Large intestine (tissue), 3 donors: ENCODE measurements at regions not wholly inside any gene's neighbourhood (a gene's known extent, or its start where the extent isn't known, plus 50 kb on each side); places are given as distances from the start of the nearest gene placed in this dataset.
"Not testable (repeated sequence)": the region's sequence is repeated elsewhere in the genome, so short reads cannot be mapped to it uniquely, and the experiment has no call there.

Source experiments
- DNase-seq, 2 donors: peaks; one replicate each; pipeline versions ENCODE4 v3.0.0 to v3.0.0-alpha.2; 2013
- H3K27ac ChIP-seq: one replicate; pipeline ENCODE4 v1.5.1; 2013; ENCODE audit warnings: low read length
- H3K27me3 ChIP-seq: 2 replicates; pipeline ENCODE4 v1.6.1; 2013; ENCODE audit warnings: low read length; ENCODE audit not compliant: control insufficient read depth, insufficient read depth
- H3K36me3 ChIP-seq: 2 replicates; pipeline ENCODE4 v1.6.1; 2013; ENCODE audit warnings: low read length; ENCODE audit not compliant: control insufficient read depth, insufficient read depth
- H3K4me1 ChIP-seq: one replicate; pipeline ENCODE4 v1.6.1; 2013; ENCODE audit warnings: low read length; ENCODE audit not compliant: control insufficient read depth, insufficient read depth
- H3K4me3 ChIP-seq: one replicate; pipeline ENCODE4 v1.5.1; 2013; ENCODE audit warnings: low read length
- H3K9me3 ChIP-seq: one replicate; pipeline ENCODE4 v1.6.1; 2013; ENCODE audit warnings: mild to moderate bottlenecking, low read depth, low read length, moderate library complexity; ENCODE audit not compliant: control insufficient read depth
- WGBS: methylation state at CpG from one replicate; pipeline ENCODE4 v1.1.5; 2013; ENCODE audit warnings: low lambda C conversion rate; ENCODE audit not compliant: insufficient coverage; 5-methylcytosine and 5-hydroxymethylcytosine counted together

DNA sequence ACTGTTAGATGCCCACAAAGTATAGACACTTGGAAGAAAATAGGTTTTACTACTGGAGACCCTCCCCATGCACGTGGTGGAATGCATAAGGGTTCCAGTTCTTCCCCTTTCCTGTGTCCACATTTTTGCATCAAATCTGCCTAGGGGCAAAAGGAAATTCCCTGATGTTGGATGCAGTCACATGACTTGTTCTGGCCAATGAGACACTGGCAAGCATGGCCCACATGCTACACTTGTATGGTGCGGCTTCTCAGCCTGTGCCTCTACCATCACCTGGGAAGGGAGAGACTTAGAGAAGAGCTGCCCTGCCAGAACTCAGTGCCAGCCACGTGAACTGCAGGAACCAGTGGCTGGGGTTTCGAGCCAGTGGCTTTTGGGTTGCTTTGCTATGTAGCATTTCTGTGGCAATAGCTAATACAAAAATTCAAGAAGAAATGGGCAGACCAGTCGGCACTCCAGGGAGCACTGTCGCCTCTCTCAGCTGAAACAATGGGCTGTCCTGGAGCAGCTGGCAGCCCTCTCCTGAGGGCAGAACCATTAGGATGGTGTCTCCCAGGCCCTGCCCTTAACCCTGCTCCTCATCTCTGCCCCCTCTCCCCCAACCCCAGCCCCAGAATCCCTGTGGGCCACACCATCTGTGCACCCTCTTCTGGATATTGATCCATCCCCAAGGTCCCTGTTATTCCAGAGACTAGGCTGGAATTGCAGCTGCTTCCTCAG lies 634.0 kb downstream of the UQCRFS1 start:
- no peaks in the 10 kb centered on the region for H3K9me3 ChIP-seq
- no peak overlapping the region for H3K4me3 ChIP-seq
- no peak overlapping the region for H3K27ac ChIP-seq
- no peaks in the 10 kb centered on the region for H3K4me1 ChIP-seq
- DNase-seq: no peak
- WGBS: no CpG with 5 or more reads among the region's 6 CpGs
- H3K27me3 ChIP-seq: no peaks in the 10 kb centered on the region
- H3K36me3 ChIP-seq: no peaks in the 10 kb centered on the region

DNA sequence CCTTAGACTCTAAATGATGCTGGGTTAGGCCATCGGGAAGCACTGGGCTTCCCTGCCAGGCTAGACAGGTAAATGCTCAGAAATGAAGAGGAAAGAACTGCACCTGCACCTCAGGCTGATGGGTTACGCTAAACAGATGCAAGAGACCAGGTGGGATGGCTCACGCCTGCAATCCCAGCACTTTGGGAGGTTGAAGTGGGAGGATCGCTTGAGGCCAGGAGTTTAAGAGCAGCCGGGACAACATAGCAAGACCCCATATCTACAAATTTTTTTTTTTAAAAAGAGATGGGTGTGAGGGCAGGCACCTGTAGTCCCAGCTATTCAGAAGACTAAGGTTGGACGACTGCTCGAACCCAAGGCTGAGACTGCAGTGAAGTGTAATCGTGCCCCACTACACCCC lies 634.7 kb downstream of the UQCRFS1 start:
- no CpG with 5 or more reads among the region's 8 CpGs for WGBS
- H3K4me1 ChIP-seq: no peaks in the 10 kb centered on the region
- no peaks in the 10 kb centered on the region for H3K9me3 ChIP-seq
- H3K36me3 ChIP-seq: no peaks in the 10 kb centered on the region
- H3K27ac ChIP-seq: no peak overlapping the region
- no peak for DNase-seq
- H3K27me3 ChIP-seq: no peaks in the 10 kb centered on the region
- no peak overlapping the region for H3K4me3 ChIP-seq

DNA sequence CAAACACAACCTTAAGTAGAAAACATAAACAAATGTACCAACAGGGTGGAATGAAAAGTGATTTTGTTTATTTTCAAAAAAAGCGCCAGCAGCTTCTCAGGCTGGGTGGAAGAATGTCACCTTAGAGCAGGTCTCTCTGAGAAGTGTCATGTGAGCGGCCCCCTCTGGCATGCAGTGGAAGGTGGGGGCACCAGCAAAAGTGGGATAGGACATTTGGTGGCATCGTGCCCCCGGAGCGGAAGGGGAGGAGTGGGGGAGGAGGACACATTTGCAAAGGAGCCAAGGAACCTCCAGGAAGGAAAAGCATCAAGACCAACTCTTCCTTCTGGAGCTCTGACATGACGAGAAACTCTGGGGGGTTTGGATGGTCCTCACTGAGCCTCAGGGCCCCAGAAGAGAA lies 635.3 kb downstream of the UQCRFS1 start:
- Histone ChIP-seq H3K27ac (no peak overlapping the region), H3K36me3 (no peaks in the 10 kb centered on the region), H3K4me3 (no peak overlapping the region), H3K9me3 (no peaks in the 10 kb centered on the region), H3K4me1 (no peaks in the 10 kb centered on the region), H3K27me3 (no peaks in the 10 kb centered on the region)
- DNase-seq: no peak
- WGBS: no CpG with 5 or more reads among the region's 6 CpGs

DNA sequence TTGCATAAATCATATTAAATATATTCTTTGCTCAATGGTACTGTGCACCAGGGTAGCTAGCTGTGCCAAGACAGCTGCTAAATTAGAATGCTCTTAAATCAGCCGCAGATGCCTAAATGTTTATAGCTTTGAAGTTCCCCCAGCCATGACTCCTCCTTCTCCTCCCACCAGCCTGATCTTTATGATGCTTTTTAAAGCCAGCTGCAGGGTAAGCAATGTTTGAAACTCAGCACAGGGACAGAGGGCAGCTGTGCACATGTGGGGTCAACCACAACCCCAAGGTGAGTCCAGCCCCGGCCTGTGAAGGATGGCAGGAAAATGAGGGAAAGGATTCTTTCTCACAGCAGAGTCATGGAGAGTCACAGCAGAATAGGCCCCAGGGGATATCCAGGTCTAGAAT lies 635.7 kb downstream of the UQCRFS1 start:
- Histone ChIP-seq H3K27me3 (no peaks in the 10 kb centered on the region), H3K4me1 (no peaks in the 10 kb centered on the region), H3K9me3 (no peaks in the 10 kb centered on the region), H3K27ac (no peak overlapping the region), H3K36me3 (no peaks in the 10 kb centered on the region), H3K4me3 (no peak overlapping the region)
- DNase-seq: no peak
- WGBS: no CpG with 5 or more reads among the region's 2 CpGs

DNA sequence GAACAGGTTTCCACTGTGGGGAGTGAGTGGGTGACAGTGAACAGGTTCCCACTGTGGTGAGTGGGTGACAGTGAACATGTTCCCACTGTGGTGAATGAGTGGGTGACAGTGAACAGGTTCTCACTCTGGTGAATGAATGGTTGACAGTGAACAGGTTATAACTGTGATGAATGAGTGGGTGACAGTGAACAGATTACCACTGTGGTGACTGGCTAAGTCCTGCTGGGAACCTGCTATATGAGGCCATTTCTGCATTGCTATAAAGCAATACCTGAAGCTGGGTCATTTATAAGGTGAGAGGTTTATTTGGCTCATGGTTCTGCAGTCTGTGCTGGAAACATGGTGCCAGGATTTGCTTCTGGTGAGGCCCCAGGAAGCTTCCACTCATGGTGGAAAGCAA lies 637.1 kb downstream of the UQCRFS1 start:
- Histone ChIP-seq H3K4me3 (no peak overlapping the region), H3K9me3 (no peaks in the 10 kb centered on the region), H3K4me1 (no peaks in the 10 kb centered on the region), H3K27me3 (no peaks in the 10 kb centered on the region), H3K36me3 (no peaks in the 10 kb centered on the region), H3K27ac (no peak overlapping the region)
- DNase-seq: no peak

DNA sequence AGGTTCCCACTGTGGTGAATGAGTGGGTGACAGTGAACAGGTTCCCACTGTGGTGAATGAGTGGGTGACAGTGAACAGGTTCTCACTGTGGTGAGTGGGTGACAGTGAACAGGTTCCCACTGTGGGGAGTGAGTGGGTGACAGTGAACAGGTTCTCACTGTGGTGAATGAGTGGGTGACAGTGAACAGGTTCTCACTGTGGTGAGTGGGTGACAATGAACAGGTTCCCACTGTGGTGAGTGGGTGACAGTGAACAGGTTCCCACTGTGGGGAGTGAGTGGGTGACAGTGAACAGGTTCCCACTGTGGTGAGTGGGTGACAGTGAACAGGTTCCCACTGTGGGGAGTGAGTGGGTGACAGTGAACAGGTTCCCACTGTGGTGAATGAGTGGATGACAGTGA lies 637.6 kb downstream of the UQCRFS1 start:
- H3K4me3 ChIP-seq, DNase-seq, H3K4me1 ChIP-seq, H3K9me3 ChIP-seq, H3K27me3 ChIP-seq, H3K27ac ChIP-seq, H3K36me3 ChIP-seq: not testable (repeated sequence)

DNA sequence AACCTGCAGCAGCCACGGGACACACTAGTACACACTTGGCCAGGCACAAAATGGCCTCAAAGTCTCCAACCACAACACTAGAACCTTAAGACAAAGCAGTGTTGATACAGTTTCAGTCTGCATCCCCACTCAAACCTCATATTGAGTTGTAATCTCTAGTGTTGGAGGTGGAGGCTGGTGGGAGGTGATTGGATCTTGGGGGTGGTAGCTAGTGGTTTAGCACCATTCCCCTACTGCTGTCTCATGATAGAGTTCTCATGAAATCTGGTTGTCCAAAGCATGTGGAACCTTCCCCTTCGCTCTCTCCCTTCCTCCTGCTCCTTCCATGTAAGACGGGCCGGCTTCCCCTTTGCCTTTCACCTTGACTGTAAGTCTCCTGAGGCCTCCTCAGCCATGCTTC lies 638.7 kb downstream of the UQCRFS1 start:
- H3K4me3 ChIP-seq: no peak overlapping the region
- H3K9me3 ChIP-seq: no peaks in the 10 kb centered on the region
- DNase-seq: no peak
- WGBS: 100% methylated on average over 1 of the region's 4 CpGs
- no peaks in the 10 kb centered on the region for H3K4me1 ChIP-seq
- no peak overlapping the region for H3K27ac ChIP-seq
- no peaks in the 10 kb centered on the region for H3K36me3 ChIP-seq
- no peaks in the 10 kb centered on the region for H3K27me3 ChIP-seq

DNA sequence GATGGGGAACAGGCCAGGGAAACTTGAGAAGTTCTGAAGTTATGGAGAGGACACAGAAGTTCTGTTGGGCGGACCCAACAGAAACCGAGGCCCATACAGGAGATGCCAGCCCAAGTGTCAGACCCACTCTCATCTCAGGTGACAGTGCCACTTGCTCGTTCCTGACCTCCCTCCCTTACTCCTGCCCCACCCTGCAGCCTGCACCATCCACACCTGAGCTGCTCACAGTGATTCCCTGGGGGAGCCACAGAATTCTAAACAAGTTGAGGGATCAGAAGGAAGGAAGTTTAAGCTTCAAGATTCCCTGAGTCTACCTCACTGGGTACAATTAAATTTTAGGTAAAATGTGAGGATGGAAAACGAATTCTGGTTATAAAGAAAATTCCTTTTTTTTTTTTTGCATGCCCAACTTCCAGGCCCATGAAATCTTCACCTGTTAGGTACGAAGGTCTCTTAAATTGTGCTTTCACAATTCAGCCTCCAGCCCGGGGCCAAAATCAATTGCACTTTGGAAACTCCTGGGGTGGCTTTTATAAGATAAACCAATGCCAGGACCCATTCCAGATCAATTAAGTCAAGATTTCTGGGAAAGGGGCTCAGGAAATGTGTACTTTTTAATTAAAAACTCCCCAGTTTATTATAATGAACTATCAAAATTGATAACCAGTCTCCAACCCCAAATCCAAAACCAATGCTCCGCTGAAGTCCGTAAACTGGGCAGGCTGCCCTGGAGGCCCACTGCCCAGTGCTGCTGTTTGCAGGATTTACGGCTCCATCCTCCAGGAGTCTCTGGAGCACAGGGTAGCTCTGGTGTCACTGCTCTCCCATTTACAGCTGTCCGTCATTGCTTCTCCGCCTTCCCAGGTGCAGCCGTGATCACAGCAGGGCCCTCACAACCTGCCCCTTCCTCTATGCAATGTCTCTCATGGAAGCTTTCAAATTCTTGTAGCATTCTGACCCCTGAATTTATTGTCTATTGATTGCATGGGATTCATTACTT lies 643.5 kb downstream of the UQCRFS1 start:
- Histone ChIP-seq H3K9me3 (no peaks in the 10 kb centered on the region), H3K4me1 (no peaks in the 10 kb centered on the region), H3K4me3 (no peak overlapping the region), H3K27ac (no peak overlapping the region), H3K27me3 (no peaks in the 10 kb centered on the region), H3K36me3 (no peaks in the 10 kb centered on the region)
- 47% methylated on average over 2 of the region's 12 CpGs for WGBS
- DNase-seq: no peak

DNA sequence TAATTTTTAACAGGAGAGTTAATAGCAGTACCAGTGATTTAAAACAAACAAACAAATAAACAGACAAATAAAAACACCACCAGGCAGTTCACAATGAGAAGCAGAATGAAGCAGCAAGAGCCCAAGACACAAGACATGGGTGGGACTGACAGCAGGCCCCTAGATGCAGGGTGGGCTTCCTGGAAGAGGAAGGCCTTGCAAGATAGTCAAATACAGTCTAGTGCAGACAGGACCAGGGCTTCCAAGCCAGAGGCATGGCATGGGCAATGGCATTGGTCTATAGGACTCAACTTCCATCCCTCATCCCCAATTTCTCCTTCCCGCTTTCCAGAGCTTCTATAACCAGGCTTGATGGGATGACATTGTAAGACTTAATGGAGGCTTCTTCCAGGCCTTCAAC lies 645.1 kb downstream of the UQCRFS1 start:
- H3K9me3 ChIP-seq: no peaks in the 10 kb centered on the region
- DNase-seq: no peak
- WGBS: no CpG with 5 or more reads among the region's 1 CpG
- H3K27me3 ChIP-seq: no peaks in the 10 kb centered on the region
- H3K4me1 ChIP-seq: no peaks in the 10 kb centered on the region
- no peaks in the 10 kb centered on the region for H3K36me3 ChIP-seq
- no peak overlapping the region for H3K4me3 ChIP-seq
- H3K27ac ChIP-seq: no peak overlapping the region

DNA sequence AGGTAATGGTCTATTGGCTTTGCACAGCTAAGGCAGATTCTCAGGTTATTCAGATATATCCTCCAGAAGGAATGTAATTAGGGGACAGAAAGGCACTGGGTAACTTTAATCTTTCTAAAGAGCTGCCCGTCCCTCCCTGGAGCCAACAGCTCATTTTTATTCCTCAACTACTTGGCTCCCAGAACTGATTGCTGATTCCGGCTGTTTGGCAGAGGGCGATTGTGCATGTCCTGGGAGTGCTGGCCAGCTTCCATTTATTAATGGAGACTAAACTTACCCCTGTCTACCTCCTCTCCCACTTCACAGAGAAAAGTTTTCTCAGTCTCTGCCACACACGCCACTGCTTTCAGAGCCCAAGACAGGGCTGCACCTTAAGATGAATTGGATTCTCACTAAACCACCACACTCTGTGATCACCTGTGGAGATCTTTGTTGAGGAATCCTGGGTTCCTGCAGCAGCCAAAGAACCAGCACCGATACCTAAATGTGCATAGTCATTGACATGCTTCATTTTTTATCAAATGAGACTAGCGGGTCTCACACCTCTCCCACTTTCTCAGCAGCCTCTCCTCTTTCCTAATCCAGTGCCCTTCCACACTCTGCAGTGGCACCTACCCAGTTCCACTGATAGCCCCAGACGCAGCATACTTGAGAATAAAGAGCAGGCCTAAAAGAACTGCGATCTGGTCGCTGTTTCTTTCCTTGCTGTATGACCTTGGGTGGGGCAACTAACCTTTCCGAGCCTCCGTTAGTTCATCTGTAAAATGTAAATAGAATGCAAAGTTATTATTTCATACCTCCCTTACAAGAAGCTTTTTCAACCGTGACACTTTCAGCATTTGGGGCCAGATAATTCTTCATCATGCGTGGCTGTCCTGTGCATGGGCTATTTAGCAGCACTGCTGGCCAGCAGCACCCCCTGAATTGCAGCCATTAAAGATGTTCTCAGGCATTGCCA lies 648.7 kb downstream of the UQCRFS1 start:
- Histone ChIP-seq H3K9me3 (no peaks in the 10 kb centered on the region), H3K27me3 (no peaks in the 10 kb centered on the region), H3K4me1 (no peaks in the 10 kb centered on the region), H3K36me3 (no peaks in the 10 kb centered on the region), H3K4me3 (no peak overlapping the region), H3K27ac (no peak overlapping the region)
- no peak for DNase-seq
- 87% methylated on average over 3 of the region's 13 CpGs for WGBS
